Stimulated activated CD8-positive, alpha-beta memory T cell treated with anti-CD3 and anti-CD28 coated beads, Interleukin-4, amount 100 ng/mL, for 24 hours (primary cell): ENCODE measurements at regions not wholly inside any gene's neighbourhood (a gene's known extent, or its start where the extent isn't known, plus 50 kb on each side); places are given as distances from the start of the nearest gene placed in this dataset.

Experiments used
- DNase-seq: peaks from one replicate; pipeline ENCODE4 v3.0.0-alpha.2; 2020; ENCODE audit warnings: low read depth

GRCh38 chr16:88288303-88288702 is 94.5 kb upstream of the ZNF469 start:
- no peak for DNase-seq

GRCh38 chr16:88289001-88289400 is 93.8 kb upstream of the ZNF469 start:
- DNase-seq, result no peak

- no peak for DNase-seq
These were observed 93.2 kb upstream of the ZNF469 start for GRCh38 chr16:88289561-88289960.

- no peak for DNase-seq
These were observed 92.8 kb upstream of the ZNF469 start for GRCh38 chr16:88289968-88290401.

GRCh38 chr16:88290850-88291830 is 91.6 kb upstream of the ZNF469 start:
- DNase-seq, result no peak

GRCh38 chr16:88292007-88292970 is 90.5 kb upstream of the ZNF469 start:
- DNase-seq, result no peak

GRCh38 chr16:88293097-88293496 is 89.7 kb upstream of the ZNF469 start:
- no peak for DNase-seq

GRCh38 chr16:88295671-88296436 is 86.9 kb upstream of the ZNF469 start:
- no peak for DNase-seq

- no peak for DNase-seq
These were observed 86.2 kb upstream of the ZNF469 start for GRCh38 chr16:88296437-88297177.

- DNase-seq, result no peak
These were observed 85.5 kb upstream of the ZNF469 start for GRCh38 chr16:88297178-88297720.

GRCh38 chr16:88298181-88298832 is 84.5 kb upstream of the ZNF469 start:
- DNase-seq, result no peak

- no peak for DNase-seq
These were observed 83.7 kb upstream of the ZNF469 start for GRCh38 chr16:88298833-88299745.

- DNase-seq, result no peak
These were observed 82.9 kb upstream of the ZNF469 start for GRCh38 chr16:88299751-88300462.

GRCh38 chr16:88300463-88300835 is 82.3 kb upstream of the ZNF469 start:
- DNase-seq, result no peak

GRCh38 chr16:88301431-88301830 is 81.3 kb upstream of the ZNF469 start:
- DNase-seq, result no peak

- DNase-seq, result no peak
These were observed 80.9 kb upstream of the ZNF469 start for GRCh38 chr16:88301886-88302285.

GRCh38 chr16:88302666-88303065 is 80.1 kb upstream of the ZNF469 start:
- no peak for DNase-seq

GRCh38 chr16:88303405-88303804 is 79.4 kb upstream of the ZNF469 start:
- no peak for DNase-seq
